Mesendoderm (in vitro differentiated cells): ENCODE measurements at regions not wholly inside any gene's neighbourhood (a gene's known extent, or its start where the extent isn't known, plus 50 kb on each side); places are given as distances from the start of the nearest gene placed in this dataset.
"Not testable (repeated sequence)": the region's sequence is repeated elsewhere in the genome, so short reads cannot be mapped to it uniquely, and the experiment has no call there.

ENCODE experiments used
- DNase-seq: peaks from one replicate; pipeline ENCODE4 v3.0.0; 2013
- H2AK5ac ChIP-seq: 2 replicates; pipeline ENCODE4 v1.6.1; 2013; ENCODE audit warnings: low read length, inconsistent platforms
- H2BK120ac ChIP-seq: 2 replicates; pipeline ENCODE4 v1.6.1; 2013; ENCODE audit warnings: low read depth, mild to moderate bottlenecking, low read length, moderate library complexity, mixed read lengths
- H2BK15ac ChIP-seq: replicated peaks from 2 replicates; pipeline ENCODE4 v1.6.1; 2013; ENCODE audit warnings: low read depth, mild to moderate bottlenecking, moderate library complexity
- H2BK5ac ChIP-seq: 2 replicates; pipeline ENCODE4 v1.6.1; 2013; ENCODE audit warnings: low read length, inconsistent platforms
- H3K18ac ChIP-seq: 2 replicates; pipeline ENCODE4 v1.6.1; 2013; ENCODE audit warnings: mild to moderate bottlenecking, low read length, mixed read lengths
- H3K23ac ChIP-seq: one replicate; pipeline ENCODE4 v1.6.1; 2013; ENCODE audit warnings: low read length
- H3K27ac ChIP-seq: 2 replicates; pipeline ENCODE4 v1.5.1; 2013; ENCODE audit warnings: low read depth, mild to moderate bottlenecking, inconsistent platforms, low read length, moderate library complexity
- H3K27me3 ChIP-seq: 2 replicates; pipeline ENCODE4 v1.6.1; 2013; ENCODE audit warnings: low read length, control low read depth, mild to moderate bottlenecking, inconsistent platforms; ENCODE audit not compliant: insufficient read depth, poor library complexity
- H3K36me3 ChIP-seq: 2 replicates; pipeline ENCODE4 v1.6.1; 2013; ENCODE audit warnings: low read length, inconsistent platforms; ENCODE audit not compliant: control insufficient read depth, insufficient read depth
- H3K4ac ChIP-seq: one replicate; pipeline ENCODE4 v1.6.1; 2013; ENCODE audit warnings: low read depth, mild to moderate bottlenecking, low read length, moderate library complexity
- H3K4me1 ChIP-seq: 2 replicates; pipeline ENCODE4 v1.6.1; 2013; ENCODE audit warnings: low read depth, low read length, inconsistent platforms; ENCODE audit not compliant: control insufficient read depth
- H3K4me2 ChIP-seq: 2 replicates; pipeline ENCODE4 v1.6.1; 2013; ENCODE audit warnings: low read length
- H3K4me3 ChIP-seq: 2 replicates; pipeline ENCODE4 v1.5.1; 2013; ENCODE audit warnings: mild to moderate bottlenecking, low read length
- H3K56ac ChIP-seq: one replicate; pipeline ENCODE4 v1.6.1; 2013; ENCODE audit warnings: low read length
- H3K79me1 ChIP-seq: 2 replicates; pipeline ENCODE4 v1.6.1; 2013; ENCODE audit warnings: low read length, inconsistent platforms
- H3K79me2 ChIP-seq: 2 replicates; pipeline ENCODE4 v1.6.1; 2013; ENCODE audit warnings: mild to moderate bottlenecking, low read length; ENCODE audit not compliant: control insufficient read depth, insufficient read depth
- H3K9ac ChIP-seq: 2 replicates; pipeline ENCODE4 v1.6.1; 2013; ENCODE audit warnings: low read length, inconsistent platforms
- H4K5ac ChIP-seq: one replicate; pipeline ENCODE4 v1.6.1; 2013; ENCODE audit warnings: low read length
- H4K8ac ChIP-seq: one replicate; pipeline ENCODE4 v1.6.1; 2013; ENCODE audit warnings: low read depth, mild to moderate bottlenecking, control low read depth, low read length, moderate library complexity
- WGBS: extraction: QIAGEN DNeasy Blood & Tissue Kit; methylation state at CpG from one replicate; pipeline ENCODE4 v1.1.7; 2013; ENCODE audit warnings: low lambda C conversion rate, missing lambda C conversion rate; ENCODE audit not compliant: insufficient coverage; ENCODE audit errors: extremely low coverage; 5-methylcytosine and 5-hydroxymethylcytosine counted together

DNA sequence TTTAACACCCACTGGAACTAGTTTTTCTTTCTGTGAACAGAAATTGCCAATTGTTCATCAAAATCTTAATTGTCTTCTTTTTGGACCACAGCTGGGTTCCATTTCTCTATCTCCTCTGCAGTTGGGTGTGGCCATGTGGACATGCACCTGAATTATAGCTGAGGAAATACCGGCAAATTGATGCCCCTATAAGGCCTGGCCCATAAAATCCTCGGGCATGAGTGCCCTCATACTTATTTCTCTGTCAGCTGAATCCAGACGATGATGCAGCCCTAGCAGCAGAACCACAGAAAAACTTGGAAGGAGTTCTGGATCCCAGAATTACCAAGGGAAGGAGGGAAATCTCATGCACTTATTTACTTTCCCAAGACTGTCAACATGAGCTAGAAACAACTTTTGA, 249.0 kb downstream of the CYRIA start:
- H4K8ac ChIP-seq, result no peak overlapping the region
- no peak overlapping the region for H3K18ac ChIP-seq
- no CpG with 5 or more reads among the region's 3 CpGs for WGBS
- no peaks in the 10 kb centered on the region for H3K27me3 ChIP-seq
- no peak overlapping the region for H3K4me3 ChIP-seq
- no peak overlapping the region for H3K23ac ChIP-seq
- H3K4me1 ChIP-seq, result no peaks in the 10 kb centered on the region
- no peak overlapping the region for H3K9ac ChIP-seq
- H3K79me2 ChIP-seq, result no peaks in the 10 kb centered on the region
- H3K79me1 ChIP-seq, result no peaks in the 10 kb centered on the region
- H4K5ac ChIP-seq, result no peak overlapping the region
- H3K56ac ChIP-seq, result no peak overlapping the region
- no peak overlapping the region for H2BK120ac ChIP-seq
- no peak overlapping the region for H2BK15ac ChIP-seq
- no peak overlapping the region for H3K27ac ChIP-seq
- H3K36me3 ChIP-seq, result no peaks in the 10 kb centered on the region
- DNase-seq, result no peak
- H2AK5ac ChIP-seq, result no peak overlapping the region
- no peak overlapping the region for H2BK5ac ChIP-seq
- no peak overlapping the region for H3K4ac ChIP-seq
- no peak overlapping the region for H3K4me2 ChIP-seq

DNA sequence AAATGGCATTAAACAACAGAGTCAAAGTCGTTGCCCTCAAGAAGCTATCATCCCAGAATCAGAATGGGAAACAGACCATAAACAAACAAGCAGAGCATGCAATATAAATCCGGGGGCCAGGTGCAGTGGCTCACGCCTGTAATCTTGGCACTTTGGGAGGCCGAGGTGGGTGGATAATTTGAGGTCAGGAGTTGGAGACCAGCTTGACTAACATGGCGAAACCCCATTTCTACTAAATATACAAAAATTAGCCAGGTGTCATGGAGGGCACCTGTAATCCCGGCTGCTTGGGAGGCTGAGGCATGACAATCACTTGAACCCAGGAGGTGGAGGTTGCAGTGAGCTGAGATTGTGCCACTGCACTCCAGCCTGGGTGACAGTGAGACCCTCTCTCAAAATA, 249.8 kb downstream of the CYRIA start:
- H3K4me2 ChIP-seq, H3K79me2 ChIP-seq, H4K5ac ChIP-seq, H2BK120ac ChIP-seq, H2BK15ac ChIP-seq, H2BK5ac ChIP-seq, H3K4me3 ChIP-seq, H3K79me1 ChIP-seq, H3K27me3 ChIP-seq, H3K56ac ChIP-seq, DNase-seq, H3K4ac ChIP-seq, H3K4me1 ChIP-seq, H3K27ac ChIP-seq, H3K36me3 ChIP-seq, H3K23ac ChIP-seq, H3K9ac ChIP-seq, H3K18ac ChIP-seq, H4K8ac ChIP-seq, H2AK5ac ChIP-seq: not testable (repeated sequence)
- no CpG with 5 or more reads among the region's 6 CpGs for WGBS

DNA sequence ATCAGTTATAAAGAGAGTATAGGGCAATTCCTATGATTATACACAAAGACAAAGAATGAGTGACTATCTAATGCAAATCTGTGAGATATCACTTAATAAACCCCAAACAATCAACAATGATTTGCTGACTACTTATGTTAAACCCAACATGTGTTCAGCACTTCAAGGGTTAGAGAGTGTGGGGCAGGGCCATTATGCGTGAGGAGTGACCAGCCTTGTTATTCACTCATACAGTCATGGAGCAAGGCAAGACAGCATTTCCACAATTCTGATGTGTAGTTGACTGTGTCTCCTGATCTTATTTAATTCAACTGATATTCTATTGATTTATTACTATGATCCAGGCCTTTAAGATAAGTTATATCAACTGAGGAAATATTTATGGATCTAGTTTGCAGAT, 251.7 kb downstream of the CYRIA start:
- H3K4ac ChIP-seq, result no peak overlapping the region
- H3K27me3 ChIP-seq, result no peaks in the 10 kb centered on the region
- no CpG with 5 or more reads among the region's 1 CpG for WGBS
- H3K23ac ChIP-seq, result no peak overlapping the region
- no peaks in the 10 kb centered on the region for H3K79me2 ChIP-seq
- H3K27ac ChIP-seq, result no peak overlapping the region
- H4K8ac ChIP-seq, result no peak overlapping the region
- no peak overlapping the region for H3K18ac ChIP-seq
- no peak overlapping the region for H2AK5ac ChIP-seq
- H3K56ac ChIP-seq, result no peak overlapping the region
- no peak for DNase-seq
- H2BK120ac ChIP-seq, result no peak overlapping the region
- no peak overlapping the region for H4K5ac ChIP-seq
- no peak overlapping the region for H3K9ac ChIP-seq
- no peak overlapping the region for H3K4me3 ChIP-seq
- no peaks in the 10 kb centered on the region for H3K36me3 ChIP-seq
- H3K79me1 ChIP-seq, result no peaks in the 10 kb centered on the region
- H3K4me2 ChIP-seq, result no peak overlapping the region
- H3K4me1 ChIP-seq, result no peaks in the 10 kb centered on the region
- no peak overlapping the region for H2BK5ac ChIP-seq
- no peak overlapping the region for H2BK15ac ChIP-seq

DNA sequence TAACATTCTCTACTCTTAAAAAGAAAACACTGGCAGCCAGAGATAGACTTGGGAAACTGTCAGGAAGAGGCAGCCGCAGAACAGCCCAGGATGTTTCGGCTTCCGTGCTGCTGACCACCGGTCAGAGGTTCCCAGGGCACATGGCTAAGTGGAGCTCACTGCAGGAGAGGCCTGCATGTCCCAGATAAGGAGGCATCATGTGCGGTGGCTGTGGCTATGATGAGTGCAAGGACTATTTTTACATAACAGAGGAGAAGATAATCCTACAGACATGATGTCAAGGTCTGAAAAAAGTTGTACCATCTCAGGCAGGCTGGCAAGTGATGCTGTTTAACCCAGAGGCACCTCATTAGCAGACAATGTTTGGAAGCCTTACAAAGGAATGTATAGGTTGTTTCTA, 252.3 kb downstream of the CYRIA start:
- H3K56ac ChIP-seq, result no peak overlapping the region
- no peak overlapping the region for H2BK15ac ChIP-seq
- H3K18ac ChIP-seq, result no peak overlapping the region
- no peak overlapping the region for H2BK5ac ChIP-seq
- no peak overlapping the region for H3K4me3 ChIP-seq
- H3K79me1 ChIP-seq, result no peaks in the 10 kb centered on the region
- H3K4me2 ChIP-seq, result no peak overlapping the region
- H4K8ac ChIP-seq, result no peak overlapping the region
- peak; percentile 16 for DNase-seq
- peaks cover 4% of the 10 kb centered on the region for H3K4me1 ChIP-seq
- H3K23ac ChIP-seq, result no peak overlapping the region
- H3K79me2 ChIP-seq, result no peaks in the 10 kb centered on the region
- H3K4ac ChIP-seq, result no peak overlapping the region
- WGBS, result no CpG with 5 or more reads among the region's 5 CpGs
- no peak overlapping the region for H2AK5ac ChIP-seq
- H3K27ac ChIP-seq, result no peak overlapping the region
- no peaks in the 10 kb centered on the region for H3K36me3 ChIP-seq
- no peaks in the 10 kb centered on the region for H3K27me3 ChIP-seq
- H3K9ac ChIP-seq, result no peak overlapping the region
- no peak overlapping the region for H2BK120ac ChIP-seq
- H4K5ac ChIP-seq, result no peak overlapping the region

DNA sequence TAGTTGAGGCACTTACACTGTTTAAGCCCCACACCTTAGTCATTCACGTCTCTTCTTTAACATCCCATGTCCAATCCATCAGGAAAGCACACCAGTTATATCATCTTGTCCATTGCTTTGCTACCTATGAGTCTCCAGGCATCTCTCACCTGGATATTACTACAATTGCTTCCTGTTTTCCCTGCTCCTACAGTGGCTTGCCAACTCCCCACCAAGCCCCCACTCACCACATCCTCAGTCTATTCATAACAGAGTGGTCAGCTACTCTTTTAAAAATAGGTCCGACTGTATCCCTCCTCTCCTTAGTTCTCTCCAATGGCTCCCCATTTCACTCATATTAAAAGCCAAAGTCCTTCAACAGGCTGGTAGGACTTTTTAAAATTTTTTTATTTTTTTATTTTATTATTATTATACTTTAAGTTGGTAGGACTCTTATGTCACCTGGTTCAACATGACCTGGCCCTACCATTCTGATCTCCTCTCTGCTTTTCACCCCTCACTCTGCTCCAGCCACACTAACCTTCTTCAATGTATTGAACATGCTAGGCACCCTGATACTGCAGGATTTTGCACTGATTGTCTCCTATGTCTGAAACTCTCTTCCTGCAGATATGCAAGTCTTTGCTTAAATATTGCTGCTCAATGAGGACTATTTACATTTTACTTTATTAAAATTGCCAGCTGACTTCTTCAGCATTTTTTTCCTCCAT, 253.2 kb downstream of the CYRIA start:
- Histone ChIP-seq H3K27ac (no peak overlapping the region), H3K18ac (no peak overlapping the region), H2BK5ac (no peak overlapping the region), H3K56ac (no peak overlapping the region), H3K79me1 (no peaks in the 10 kb centered on the region), H4K5ac (no peak overlapping the region), H3K9ac (no peak overlapping the region), H3K36me3 (no peaks in the 10 kb centered on the region), H3K4ac (no peak overlapping the region), H3K79me2 (no peaks in the 10 kb centered on the region), H3K23ac (no peak overlapping the region), H3K4me1 (peaks cover 4% of the 10 kb centered on the region), H3K4me3 (no peak overlapping the region), H2BK120ac (no peak overlapping the region), H3K27me3 (no peaks in the 10 kb centered on the region), H4K8ac (no peak overlapping the region), H2BK15ac (no peak overlapping the region), H3K4me2 (no peak overlapping the region), H2AK5ac (no peak overlapping the region)
- no CpG with 5 or more reads among the region's 2 CpGs for WGBS
- no peak for DNase-seq

DNA sequence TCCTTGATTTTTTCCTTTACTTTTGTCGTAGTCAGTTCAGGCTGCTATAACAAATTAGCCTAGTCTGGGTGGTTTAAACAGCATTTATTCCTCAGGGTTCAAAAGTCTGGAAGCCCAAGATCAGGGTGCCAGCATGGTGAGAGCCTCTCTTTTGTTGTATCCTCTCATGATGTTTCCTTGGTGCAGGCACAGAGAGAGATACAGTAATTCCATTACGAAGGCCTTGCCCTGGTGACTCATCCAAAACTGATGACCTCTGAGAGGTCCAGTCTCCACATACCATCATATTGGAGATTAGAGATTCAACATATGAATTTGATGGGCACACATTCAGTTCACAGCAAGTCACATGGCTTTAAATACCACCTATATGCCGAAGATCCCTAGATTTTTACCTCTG, 253.8 kb downstream of the CYRIA start:
- no peaks in the 10 kb centered on the region for H3K36me3 ChIP-seq
- H3K18ac ChIP-seq, result no peak overlapping the region
- H3K27me3 ChIP-seq, result no peaks in the 10 kb centered on the region
- H3K79me2 ChIP-seq, result no peaks in the 10 kb centered on the region
- no peak overlapping the region for H4K8ac ChIP-seq
- WGBS, result no CpG with 5 or more reads among the region's 3 CpGs
- no peak overlapping the region for H3K4me2 ChIP-seq
- no peak overlapping the region for H4K5ac ChIP-seq
- no peak overlapping the region for H2AK5ac ChIP-seq
- no peak for DNase-seq
- H3K4ac ChIP-seq, result no peak overlapping the region
- no peak overlapping the region for H3K56ac ChIP-seq
- H3K23ac ChIP-seq, result no peak overlapping the region
- no peak overlapping the region for H3K4me3 ChIP-seq
- H3K79me1 ChIP-seq, result no peaks in the 10 kb centered on the region
- no peak overlapping the region for H2BK120ac ChIP-seq
- no peak overlapping the region for H3K27ac ChIP-seq
- no peak overlapping the region for H2BK5ac ChIP-seq
- H3K4me1 ChIP-seq, result peaks cover 4% of the 10 kb centered on the region
- no peak overlapping the region for H3K9ac ChIP-seq
- H2BK15ac ChIP-seq, result no peak overlapping the region
